CD14-positive monocyte (primary cell): ENCODE measurements at regions not wholly inside any gene's neighbourhood (a gene's known extent, or its start where the extent isn't known, plus 50 kb on each side); places are given as distances from the start of the nearest gene placed in this dataset.
"Not testable (repeated sequence)": the region's sequence is repeated elsewhere in the genome, so short reads cannot be mapped to it uniquely, and the experiment has no call there.

Experiments
- DNase-seq, 3 donors: peaks; one replicate each; pipeline ENCODE4 v3.0.0-alpha.2; 2011 to 2022
- H2AFZ ChIP-seq: 2 replicates; pipeline ENCODE4 v1.6.0; 2012; ENCODE audit warnings: mild to moderate bottlenecking, low read depth, low read length, inconsistent platforms; ENCODE audit not compliant: insufficient read depth, poor library complexity, severe bottlenecking
- H3K27ac ChIP-seq, 2 donors: 1 replicate in 1 of 2; 2 replicates in 1 of 2; pipeline ENCODE4 v1.5.1; 2012 to 2013; ENCODE audit warnings: low read length in 2 of 2, control low read depth in 1 of 2, inconsistent platforms in 1 of 2, low read depth in 1 of 2, mild to moderate bottlenecking in 1 of 2
- H3K27me3 ChIP-seq, 2 donors: one replicate each; pipeline versions ENCODE4 v1.6.0 to v1.6.1; 2011 to 2013; ENCODE audit warnings: low read length in 2 of 2; ENCODE audit not compliant: control insufficient read depth in 2 of 2, insufficient read depth in 2 of 2
- H3K36me3 ChIP-seq, 2 donors: replicated peaks in 1 of 2; 1 replicate in 1 of 2; 2 replicates in 1 of 2; pipeline versions ENCODE4 v1.5.1 to v1.6.1; 2012 to 2013; ENCODE audit warnings: low read length in 2 of 2, control low read depth in 1 of 2, inconsistent platforms in 1 of 2, mild to moderate bottlenecking in 1 of 2; ENCODE audit not compliant: insufficient read depth in 2 of 2, control insufficient read depth in 1 of 2
- H3K4me1 ChIP-seq, 2 donors: 1 replicate in 1 of 2; 2 replicates in 1 of 2; pipeline versions ENCODE4 v1.5.1 to v1.6.1; 2012 to 2013; ENCODE audit warnings: low read length in 2 of 2, control low read depth in 1 of 2, inconsistent platforms in 1 of 2, mild to moderate bottlenecking in 1 of 2, moderate library complexity in 1 of 2; ENCODE audit not compliant: insufficient read depth in 2 of 2, control insufficient read depth in 1 of 2
- H3K4me2 ChIP-seq: replicated peaks from 2 replicates; pipeline ENCODE3; 2012; ENCODE audit warnings: low read length, moderate library complexity, mild to moderate bottlenecking; ENCODE audit not compliant: poor library complexity, severe bottlenecking; ENCODE audit errors: extremely low read depth
- H3K4me3 ChIP-seq, 3 experiments: fragments of 200-600 bp in 1 of 3; sonication (generic) in 1 of 3; replicated peaks in 1 of 3; 1 replicate in 2 of 3; 2 replicates in 1 of 3; pipeline ENCODE4 v1.5.1; 2011 to 2013; ENCODE audit warnings: low read length in 3 of 3, mild to moderate bottlenecking in 3 of 3, control low read depth in 2 of 3, low read depth in 2 of 3, inconsistent platforms in 1 of 3, moderate library complexity in 1 of 3
- H3K79me2 ChIP-seq: 2 replicates; pipeline ENCODE4 v1.6.0; 2012; ENCODE audit warnings: mild to moderate bottlenecking, control low read depth, inconsistent platforms, low read length, moderate library complexity; ENCODE audit not compliant: insufficient read depth
- H3K9ac ChIP-seq: 2 replicates; pipeline ENCODE4 v1.6.0; 2017; ENCODE audit warnings: low read length, mild to moderate bottlenecking; ENCODE audit not compliant: insufficient read depth, poor library complexity, severe bottlenecking
- H3K9me3 ChIP-seq, 2 donors: replicated peaks in 1 of 2; 1 replicate in 1 of 2; 2 replicates in 1 of 2; pipeline versions ENCODE4 v1.5.1 to v1.6.1; 2012 to 2013; ENCODE audit warnings: low read length in 2 of 2, control low read depth in 1 of 2; ENCODE audit not compliant: control insufficient read depth in 1 of 2, insufficient read depth in 1 of 2
- H4K20me1 ChIP-seq: 2 replicates; pipeline ENCODE4 v1.6.0; 2012; ENCODE audit warnings: mild to moderate bottlenecking, low read length, control low read depth, moderate library complexity; ENCODE audit not compliant: insufficient read depth
- H3K27ac Mint-ChIP-seq, 7 donors: one replicate each; pipeline ENCODE4 v1.8.0; 2020; ENCODE audit warnings: mild to moderate bottlenecking in 7 of 7, mixed read lengths in 7 of 7, moderate library complexity in 6 of 7, inconsistent platforms in 2 of 7
- H3K27me3 Mint-ChIP-seq, 3 donors: one replicate each; pipeline ENCODE4 v1.8.0; 2021 to 2022; ENCODE audit warnings: low read depth in 3 of 3, mild to moderate bottlenecking in 3 of 3, mixed read lengths in 3 of 3, moderate library complexity in 3 of 3, inconsistent platforms in 1 of 3
- H3K36me3 Mint-ChIP-seq, 2 donors: one replicate each; pipeline ENCODE4 v1.8.0; 2020; ENCODE audit warnings: mixed read lengths in 2 of 2, inconsistent platforms in 1 of 2, mild to moderate bottlenecking in 1 of 2
- H3K4me1 Mint-ChIP-seq: one replicate; pipeline ENCODE4 v1.8.0; 2020; ENCODE audit warnings: mild to moderate bottlenecking, mixed read lengths
- H3K4me3 Mint-ChIP-seq, 2 donors: one replicate each; pipeline ENCODE4 v1.8.0; 2020; ENCODE audit warnings: mild to moderate bottlenecking in 2 of 2, mixed read lengths in 2 of 2, moderate library complexity in 1 of 2
- H3K9me3 Mint-ChIP-seq, 7 donors: one replicate each; pipeline ENCODE4 v1.8.0; 2020 to 2022; ENCODE audit warnings: mixed read lengths in 7 of 7, mild to moderate bottlenecking in 6 of 7, moderate library complexity in 6 of 7, inconsistent platforms in 2 of 7
- WGBS: methylation state at CpG from one replicate; pipeline ENCODE4 v1.1.5; 2013; ENCODE audit warnings: missing lambda C conversion rate; ENCODE audit not compliant: insufficient coverage; 5-methylcytosine and 5-hydroxymethylcytosine counted together
- intact Hi-C, 2 donors: fragments of 100-400 bp; cut with micrococcal nuclease; formaldehyde crosslinking; loops; one replicate each; pipeline versions ENCODE4 v1.15.0 to v1.15.1; 2023
- TF ChIP-seq, protein P1 (sequence below): fragments of 200-600 bp; IDR thresholded peaks from one replicate; pipeline ENCODE4 v1.8.0; 2022; ENCODE audit warnings: antibody characterized with exemption, mild to moderate bottlenecking

DNA sequence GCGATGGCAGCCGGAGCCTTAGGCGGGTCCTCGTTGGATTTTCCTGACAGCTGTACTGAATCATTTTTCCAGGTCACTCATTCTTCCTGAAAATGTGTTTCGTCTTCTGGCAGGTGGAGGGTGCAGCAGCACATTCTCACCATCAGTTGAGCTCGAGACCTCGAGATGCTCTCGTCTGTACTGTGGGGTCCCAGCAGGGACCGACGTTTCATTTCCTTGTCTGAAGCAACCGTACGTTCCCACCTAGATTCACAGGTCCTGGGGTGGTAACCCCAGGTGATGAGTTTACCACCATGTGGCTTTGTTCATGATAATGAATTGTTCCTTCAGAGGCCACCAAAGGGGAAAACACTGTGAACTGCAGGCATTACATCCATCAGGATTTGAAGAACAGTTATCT is 298.5 kb upstream of the FOXK1 start:
- no peak overlapping the region for H2AFZ ChIP-seq
- H3K9ac ChIP-seq: no peak overlapping the region
- H3K9me3 ChIP-seq: peaks cover 18 to 20% of the 10 kb centered on the region in 2 donors
- H3K4me2 ChIP-seq: no peak overlapping the region
- Mint-ChIP-seq H3K4me3 (no peak overlapping the region), H3K27me3 (no peaks in the 10 kb centered on the region), H3K27ac (no peak overlapping the region), H3K9me3 (peaks cover 12 to 40% (median 25%) of the 10 kb centered on the region in 7 donors), H3K4me1 (no peaks in the 10 kb centered on the region), H3K36me3 (no peaks in the 10 kb centered on the region)
- no peak for DNase-seq
- intact Hi-C loops: no loop called here
- 95% methylated on average over 11 of the region's 12 CpGs for WGBS
- no peaks in the 10 kb centered on the region for H3K36me3 ChIP-seq
- no peaks in the 10 kb centered on the region for H3K79me2 ChIP-seq
- H3K27me3 ChIP-seq: no peaks in the 10 kb centered on the region
- H3K27ac ChIP-seq: no peak overlapping the region
- no peak overlapping the region for H3K4me3 ChIP-seq
- TF ChIP-seq, protein P1, sequence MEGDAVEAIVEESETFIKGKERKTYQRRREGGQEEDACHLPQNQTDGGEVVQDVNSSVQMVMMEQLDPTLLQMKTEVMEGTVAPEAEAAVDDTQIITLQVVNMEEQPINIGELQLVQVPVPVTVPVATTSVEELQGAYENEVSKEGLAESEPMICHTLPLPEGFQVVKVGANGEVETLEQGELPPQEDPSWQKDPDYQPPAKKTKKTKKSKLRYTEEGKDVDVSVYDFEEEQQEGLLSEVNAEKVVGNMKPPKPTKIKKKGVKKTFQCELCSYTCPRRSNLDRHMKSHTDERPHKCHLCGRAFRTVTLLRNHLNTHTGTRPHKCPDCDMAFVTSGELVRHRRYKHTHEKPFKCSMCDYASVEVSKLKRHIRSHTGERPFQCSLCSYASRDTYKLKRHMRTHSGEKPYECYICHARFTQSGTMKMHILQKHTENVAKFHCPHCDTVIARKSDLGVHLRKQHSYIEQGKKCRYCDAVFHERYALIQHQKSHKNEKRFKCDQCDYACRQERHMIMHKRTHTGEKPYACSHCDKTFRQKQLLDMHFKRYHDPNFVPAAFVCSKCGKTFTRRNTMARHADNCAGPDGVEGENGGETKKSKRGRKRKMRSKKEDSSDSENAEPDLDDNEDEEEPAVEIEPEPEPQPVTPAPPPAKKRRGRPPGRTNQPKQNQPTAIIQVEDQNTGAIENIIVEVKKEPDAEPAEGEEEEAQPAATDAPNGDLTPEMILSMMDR: no peak
- no peaks in the 10 kb centered on the region for H4K20me1 ChIP-seq
- no peaks in the 10 kb centered on the region for H3K4me1 ChIP-seq

DNA sequence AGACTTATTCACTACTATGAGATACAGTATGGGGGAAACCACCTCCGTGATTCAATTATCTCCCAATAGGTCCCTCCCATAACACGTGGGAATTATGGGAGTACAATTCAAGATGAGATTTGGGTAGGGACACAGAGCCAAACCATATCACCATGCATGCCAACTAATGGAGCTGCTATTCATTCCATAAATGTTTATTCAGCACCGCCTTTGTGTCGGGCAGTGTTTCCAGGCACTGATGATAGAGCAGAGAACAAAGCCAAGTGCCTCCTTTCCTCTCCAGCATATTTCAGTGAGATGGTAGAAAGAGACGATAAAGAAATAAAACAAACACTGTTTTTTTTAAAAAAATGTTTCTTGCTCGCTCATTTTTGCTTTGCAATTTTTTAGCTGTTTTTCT is 295.9 kb upstream of the FOXK1 start:
- Histone ChIP-seq H3K27me3 (no peaks in the 10 kb centered on the region), H3K4me2 (no peak overlapping the region), H3K36me3 (no peaks in the 10 kb centered on the region), H3K79me2 (no peaks in the 10 kb centered on the region), H4K20me1 (no peaks in the 10 kb centered on the region), H3K4me3 (no peak overlapping the region), H3K27ac (no peak overlapping the region), H3K4me1 (no peaks in the 10 kb centered on the region), H2AFZ (no peak overlapping the region), H3K9ac (no peak overlapping the region), H3K9me3 (peaks cover 8 to 25% of the 10 kb centered on the region in 2 donors)
- no peak for DNase-seq
- TF ChIP-seq, protein P1: no peak
- peaks cover 15 to 53% (median 34%) of the 10 kb centered on the region in 7 donors for H3K9me3 Mint-ChIP-seq
- H3K4me3 Mint-ChIP-seq: no peak overlapping the region
- intact Hi-C loops: no loop called here
- H3K27me3 Mint-ChIP-seq: peaks cover 0 to 2% (median 0%) of the 10 kb centered on the region in 3 donors
- no peaks in the 10 kb centered on the region for H3K4me1 Mint-ChIP-seq
- H3K27ac Mint-ChIP-seq: no peak overlapping the region
- WGBS: no CpG with 5 or more reads among the region's 6 CpGs
- no peaks in the 10 kb centered on the region for H3K36me3 Mint-ChIP-seq

DNA sequence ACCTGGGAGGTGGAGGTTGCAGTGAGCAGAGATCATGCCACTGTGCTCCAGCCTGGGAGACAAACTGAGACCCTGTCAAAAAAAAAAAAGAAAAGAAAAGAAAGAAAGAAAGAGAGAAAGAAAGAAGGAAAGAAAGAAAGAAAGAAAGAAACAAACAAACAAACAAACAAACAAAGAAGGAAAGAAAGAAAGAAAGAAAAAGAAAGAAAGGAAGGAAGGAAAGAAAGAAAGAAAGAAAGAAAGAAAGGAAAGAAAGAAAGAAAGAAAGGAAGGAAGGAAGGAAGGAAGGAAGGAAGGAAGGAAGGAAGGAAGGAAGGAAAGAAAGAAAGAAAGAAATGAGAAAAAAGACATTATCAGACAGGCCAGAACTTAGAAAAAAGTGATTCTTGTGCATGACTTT is 291.0 kb upstream of the FOXK1 start:
- intact Hi-C loops, H3K4me1 Mint-ChIP-seq: not testable (repeated sequence)

More for the DNA sequence above, 291.0 kb upstream of the FOXK1 start:
- H3K27me3 ChIP-seq, H3K4me3 ChIP-seq, H3K27ac ChIP-seq, H3K79me2 ChIP-seq, H3K4me2 ChIP-seq, H2AFZ ChIP-seq, H3K36me3 ChIP-seq, DNase-seq, H3K4me1 ChIP-seq, H3K4me3 Mint-ChIP-seq, H3K27ac Mint-ChIP-seq, H3K27me3 Mint-ChIP-seq, H4K20me1 ChIP-seq, H3K9ac ChIP-seq, H3K36me3 Mint-ChIP-seq: not testable (repeated sequence)
- peaks cover 9 to 12% of the 10 kb centered on the region in 2 donors for H3K9me3 ChIP-seq
- H3K9me3 Mint-ChIP-seq: peaks cover 9 to 34% (median 22%) of the 10 kb centered on the region in 7 donors
